HEK293T (cell line): ENCODE measurements at regions not wholly inside any gene's neighbourhood (a gene's known extent, or its start where the extent isn't known, plus 50 kb on each side); places are given as distances from the start of the nearest gene placed in this dataset.

Source experiments
- BHLHE40 ChIP-seq: fragments of 450-650 bp; IDR thresholded peaks from 2 replicates; pipeline ENCODE4 v1.6.1; 2016; ENCODE audit warnings: mild to moderate bottlenecking, moderate library complexity, borderline replicate concordance
- CTBP1 ChIP-seq: fragments of 450-650 bp; IDR thresholded peaks from 2 replicates; pipeline ENCODE4 v1.6.1; 2016; ENCODE audit warnings: borderline replicate concordance
- ELF4 ChIP-seq: fragments of 450-650 bp; IDR thresholded peaks from 2 replicates; pipeline ENCODE4 v1.6.1; 2017; ENCODE audit warnings: antibody characterized with exemption
- FOXA1 ChIP-seq: fragments of 450-650 bp; IDR thresholded peaks from 2 replicates; pipeline ENCODE4 v1.6.1; 2016; ENCODE audit warnings: mild to moderate bottlenecking
- FOXK2 ChIP-seq: fragments of 450-650 bp; IDR thresholded peaks from 2 replicates; pipeline ENCODE4 v1.6.1; 2016; ENCODE audit warnings: mild to moderate bottlenecking
- FOXM1 ChIP-seq: fragments of 450-650 bp; IDR thresholded peaks from 2 replicates; pipeline ENCODE4 v1.6.1; 2017; ENCODE audit warnings: mild to moderate bottlenecking, borderline replicate concordance
- HDGF ChIP-seq: fragments of 450-650 bp; IDR thresholded peaks from 2 replicates; pipeline ENCODE4 v1.6.1; 2017; ENCODE audit warnings: antibody characterized with exemption, borderline replicate concordance
- NFRKB ChIP-seq: fragments of 450-650 bp; IDR thresholded peaks from 2 replicates; pipeline ENCODE4 v1.6.1; 2016; ENCODE audit warnings: mild to moderate bottlenecking, moderate library complexity
- SP1 ChIP-seq: fragments of 450-650 bp; IDR thresholded peaks from 2 replicates; pipeline ENCODE4 v1.6.1; 2017
- SUZ12 ChIP-seq: fragments of 450-650 bp; IDR thresholded peaks from 2 replicates; pipeline ENCODE4 v1.6.1; 2016; ENCODE audit warnings: mild to moderate bottlenecking
- ZNF384 ChIP-seq: fragments of 450-650 bp; IDR thresholded peaks from 2 replicates; pipeline ENCODE4 v1.6.1; 2016

DNA sequence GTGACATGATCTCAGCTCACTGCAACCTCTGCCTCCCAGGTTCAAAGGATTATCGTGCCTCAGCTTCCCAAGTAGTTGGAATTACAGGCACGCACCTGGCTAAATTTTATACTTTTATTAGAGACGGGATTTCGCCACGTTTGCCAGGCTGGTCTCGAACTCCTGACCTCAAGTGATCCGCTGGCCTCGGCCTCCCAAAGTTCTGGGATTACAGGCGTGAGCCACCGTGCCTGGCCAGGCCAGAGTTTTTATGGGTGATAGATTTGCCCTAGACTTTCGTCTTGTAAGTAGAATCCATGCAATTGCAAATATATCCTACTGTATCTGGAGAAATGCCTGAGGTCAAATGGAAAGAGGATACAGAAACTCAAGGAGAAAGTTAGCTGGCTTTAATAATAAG, 819.9 kb upstream of the SLITRK1 start:
- TF ChIP-seq ZNF384 (no peak), FOXK2 (no peak), FOXM1 (no peak), ELF4 (no peak), SP1 (no peak), BHLHE40 (no peak), FOXA1 (no peak), CTBP1 (no peak), NFRKB (no peak), HDGF (no peak), SUZ12 (no peak)
